Testis (tissue), 2 donors: ENCODE measurements at regions not wholly inside any gene's neighbourhood (a gene's known extent, or its start where the extent isn't known, plus 50 kb on each side); places are given as distances from the start of the nearest gene placed in this dataset.

ENCODE experiments used
- DNase-seq: peaks from one replicate; pipeline ENCODE4 v3.0.0-alpha.2; 2019
- H3K27ac ChIP-seq, 2 donors: fragments of 200-600 bp; sonication (generic); one replicate each; pipeline ENCODE4 v1.5.1; 2019
- H3K27me3 ChIP-seq: fragments of 200-600 bp; sonication (generic); one replicate; pipeline ENCODE4 v1.5.1; 2019
- H3K36me3 ChIP-seq: fragments of 200-600 bp; sonication (generic); one replicate; pipeline ENCODE4 v1.5.1; 2017; ENCODE audit warnings: low read depth; ENCODE audit errors: missing control alignments
- H3K4me1 ChIP-seq: fragments of 200-600 bp; sonication (generic); one replicate; pipeline ENCODE4 v1.5.1; 2019
- H3K4me3 ChIP-seq, 2 donors: fragments of 200-600 bp; sonication (generic); one replicate each; pipeline ENCODE4 v1.5.1; 2017 to 2019
- H3K9me3 ChIP-seq: fragments of 200-600 bp; sonication (generic); one replicate; pipeline ENCODE4 v1.5.1; 2017
- POLR2A ChIP-seq: fragments of 450-650 bp; IDR thresholded peaks from one replicate; pipeline ENCODE4 v1.6.1; 2017; ENCODE audit warnings: antibody characterized with exemption, mild to moderate bottlenecking, moderate library complexity
- WGBS, 2 donors: methylation state at CpG; one replicate each; pipeline ENCODE4 v1.1.5; 2018; 5-methylcytosine and 5-hydroxymethylcytosine counted together
- intact Hi-C: fragments of 100-400 bp; cut with DNase I; formaldehyde crosslinking; loops from one replicate; pipeline ENCODE4 v1.15.1; 2023; ENCODE audit warnings: low total_unique reads
- TF ChIP-seq, protein P1 (sequence below), 3 experiments: fragments of 450-650 bp in 2 of 3; fragments of 200-600 bp in 1 of 3; sonication (generic) in 1 of 3; IDR thresholded peaks; one replicate each; pipeline ENCODE4 v1.5.1; 2016 to 2019; ENCODE audit warnings: antibody characterized with exemption in 3 of 3, mild to moderate bottlenecking in 2 of 3, moderate library complexity in 1 of 3

GRCh38 chr9:80156756-80157472, 585.1 kb downstream of the TLE4 start:
- Histone ChIP-seq H3K4me1 (no peaks in the 10 kb centered on the region), H3K27ac (no peak overlapping the region), H3K36me3 (no peaks in the 10 kb centered on the region), H3K9me3 (no peaks in the 10 kb centered on the region), H3K27me3 (no peaks in the 10 kb centered on the region), H3K4me3 (no peak overlapping the region)
- DNase-seq, result no peak
- WGBS, 2 donors, result 79 to 96% methylated on average over 2 of the region's 2 CpGs
- TF ChIP-seq, protein P1, sequence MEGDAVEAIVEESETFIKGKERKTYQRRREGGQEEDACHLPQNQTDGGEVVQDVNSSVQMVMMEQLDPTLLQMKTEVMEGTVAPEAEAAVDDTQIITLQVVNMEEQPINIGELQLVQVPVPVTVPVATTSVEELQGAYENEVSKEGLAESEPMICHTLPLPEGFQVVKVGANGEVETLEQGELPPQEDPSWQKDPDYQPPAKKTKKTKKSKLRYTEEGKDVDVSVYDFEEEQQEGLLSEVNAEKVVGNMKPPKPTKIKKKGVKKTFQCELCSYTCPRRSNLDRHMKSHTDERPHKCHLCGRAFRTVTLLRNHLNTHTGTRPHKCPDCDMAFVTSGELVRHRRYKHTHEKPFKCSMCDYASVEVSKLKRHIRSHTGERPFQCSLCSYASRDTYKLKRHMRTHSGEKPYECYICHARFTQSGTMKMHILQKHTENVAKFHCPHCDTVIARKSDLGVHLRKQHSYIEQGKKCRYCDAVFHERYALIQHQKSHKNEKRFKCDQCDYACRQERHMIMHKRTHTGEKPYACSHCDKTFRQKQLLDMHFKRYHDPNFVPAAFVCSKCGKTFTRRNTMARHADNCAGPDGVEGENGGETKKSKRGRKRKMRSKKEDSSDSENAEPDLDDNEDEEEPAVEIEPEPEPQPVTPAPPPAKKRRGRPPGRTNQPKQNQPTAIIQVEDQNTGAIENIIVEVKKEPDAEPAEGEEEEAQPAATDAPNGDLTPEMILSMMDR (IDR thresholded peaks at IDR 0.05), result no peak
- TF ChIP-seq POLR2A, result no peak
- intact Hi-C loops, result no loop called here

- WGBS, 2 donors, result 89 to 95% methylated on average over 2 of the region's 2 CpGs
- H3K4me3 ChIP-seq, result no peak overlapping the region
- H3K4me1 ChIP-seq, result no peaks in the 10 kb centered on the region
- no peaks in the 10 kb centered on the region for H3K36me3 ChIP-seq
- H3K9me3 ChIP-seq, result no peaks in the 10 kb centered on the region
- TF ChIP-seq POLR2A, result no peak
- TF ChIP-seq, protein P1 (IDR thresholded peaks at IDR 0.05), result no peak
- no peak overlapping the region for H3K27ac ChIP-seq
- DNase-seq, result no peak
- intact Hi-C loops, result no loop called here
- no peaks in the 10 kb centered on the region for H3K27me3 ChIP-seq
Measured at GRCh38 chr9:80156262-80156661, 584.5 kb downstream of the TLE4 start.

DNA sequence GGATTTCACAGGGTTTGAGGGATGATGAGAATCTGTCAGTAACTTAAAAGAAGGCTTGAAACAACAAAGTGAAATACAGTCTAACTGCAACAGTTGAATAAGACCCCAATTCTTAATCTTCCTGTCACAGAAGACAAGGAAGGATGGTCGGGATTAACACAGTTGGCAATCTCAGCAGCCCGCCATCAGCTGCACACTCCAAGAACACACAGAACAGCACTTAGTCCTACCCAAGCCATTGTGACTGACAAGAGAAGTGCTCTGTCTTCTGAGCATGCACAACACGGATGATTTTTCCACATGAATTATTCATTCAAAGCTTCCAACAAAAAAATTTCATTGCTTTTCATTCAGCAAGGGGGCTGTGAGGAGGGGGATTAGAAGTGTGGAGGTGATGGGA, 576.1 kb downstream of the TLE4 start:
- intact Hi-C loops, result no loop called here
- DNase-seq, result no peak
- Histone ChIP-seq H3K27ac (no peak overlapping the region), H3K4me1 (no peaks in the 10 kb centered on the region), H3K27me3 (no peaks in the 10 kb centered on the region), H3K36me3 (no peaks in the 10 kb centered on the region), H3K9me3 (no peaks in the 10 kb centered on the region), H3K4me3 (no peak overlapping the region)
- TF ChIP-seq POLR2A, result no peak
- TF ChIP-seq, protein P1 (IDR thresholded peaks at IDR 0.05), result no peak
- WGBS, 2 donors, result 74 to 88% methylated on average over 3 of the region's 3 CpGs

- no peak for DNase-seq
- Histone ChIP-seq H3K4me1 (no peaks in the 10 kb centered on the region), H3K9me3 (no peaks in the 10 kb centered on the region), H3K27ac (no peak overlapping the region), H3K27me3 (no peaks in the 10 kb centered on the region), H3K4me3 (no peak overlapping the region), H3K36me3 (no peaks in the 10 kb centered on the region)
- TF ChIP-seq, protein P1 (IDR thresholded peaks at IDR 0.05), result no peak
- TF ChIP-seq POLR2A, result no peak
- 24 to 46% methylated on average over 1 of the region's 1 CpG for WGBS, 2 donors
- intact Hi-C loops, result no loop called here
Measured at GRCh38 chr9:80146466-80146865, 574.7 kb downstream of the TLE4 start.

- Histone ChIP-seq H3K36me3 (no peaks in the 10 kb centered on the region), H3K4me1 (no peaks in the 10 kb centered on the region), H3K4me3 (no peak overlapping the region), H3K9me3 (no peaks in the 10 kb centered on the region), H3K27me3 (no peaks in the 10 kb centered on the region), H3K27ac (no peak overlapping the region)
- intact Hi-C loops, result no loop called here
- no peak for TF ChIP-seq POLR2A
- TF ChIP-seq, protein P1 (IDR thresholded peaks at IDR 0.05), result no peak
- WGBS, 2 donors, result 89 to 93% methylated on average over 2 of the region's 2 CpGs
- DNase-seq, result no peak
Measured at GRCh38 chr9:80144856-80145255, 573.1 kb downstream of the TLE4 start.
